ENCODE measurements at regions not wholly inside any gene's neighbourhood (a gene's known extent, or its start where the extent isn't known, plus 50 kb on each side); places are given as distances from the start of the nearest gene placed in this dataset.

GRCh38 chr22:49551446-49551845 lies 276.2 kb downstream of the BRD1 start:
- TF ChIP-seq CTCF (IDR thresholded peaks at IDR 0.05): no peak
- no peak for TF ChIP-seq POLR2A (IDR thresholded peaks at IDR 0.05)
